Endothelial cell of umbilical vein (primary cell): ENCODE measurements at regions not wholly inside any gene's neighbourhood (a gene's known extent, or its start where the extent isn't known, plus 50 kb on each side); places are given as distances from the start of the nearest gene placed in this dataset.

Experiments used
- BruUV-seq: library from RNA; stranded (reverse); fragments of 400-500 nt; replicated peaks from 2 replicates; lab custom pipeline; 2021; lab: Mats Ljungman, UMichigan
- CTCF ChIA-PET: fragments of 300-600, 350-600 bp; sonication (Branson Sonifier 250); formaldehyde crosslinking; loops from one replicate; lab custom pipeline; 2021; ENCODE audit warnings: antibody characterized with exemption, inconsistent platforms; lab: Charles Lee
- POLR2A ChIA-PET: fragments of 300-600, 350-600 bp; sonication (Branson Sonifier 250); formaldehyde crosslinking; loops from one replicate; lab custom pipeline; 2021; ENCODE audit warnings: antibody characterized with exemption, inconsistent platforms; lab: Charles Lee
- DNase-seq: peaks from one replicate; pipeline ENCODE4 v3.0.0-alpha.2; 2011; ENCODE audit warnings: low read depth, low spot score
- FAIRE-seq: peaks from 2 replicates; lab custom pipeline; 2011; peaks lifted over from hg19 to GRCh38; lab: Jason Lieb, UNC
- H2AFZ ChIP-seq: 2 replicates; pipeline ENCODE4 v1.6.0; 2012; ENCODE audit warnings: low read depth, low read length, control low read depth, inconsistent platforms
- H3K27ac ChIP-seq: 2 replicates; pipeline ENCODE4 v1.5.1; 2011; ENCODE audit warnings: low read depth, mild to moderate bottlenecking, control low read depth, low read length, moderate library complexity; ENCODE audit not compliant: insufficient read depth
- H3K27me3 ChIP-seq, 2 experiments: 2 replicates each; pipeline versions ENCODE4 v1.6.0 to v1.6.1; 2011; ENCODE audit warnings: low read length in 2 of 2, mixed read lengths in 1 of 2; ENCODE audit not compliant: control insufficient read depth in 2 of 2, insufficient read depth in 2 of 2
- H3K36me3 ChIP-seq, 2 experiments: 2 replicates in 1 of 2; 3 replicates in 1 of 2; pipeline ENCODE4 v1.5.1; 2011; ENCODE audit warnings: low read length in 2 of 2, mild to moderate bottlenecking in 1 of 2, moderate library complexity in 1 of 2; ENCODE audit not compliant: control insufficient read depth in 2 of 2, insufficient read depth in 2 of 2; ENCODE audit errors: extremely low read depth in 1 of 2
- H3K4me1 ChIP-seq: 3 replicates; pipeline ENCODE4 v1.5.1; 2011; ENCODE audit warnings: mild to moderate bottlenecking, low read length; ENCODE audit not compliant: control insufficient read depth, insufficient read depth; ENCODE audit errors: extremely low read depth
- H3K4me2 ChIP-seq: 2 replicates; pipeline ENCODE4 v1.6.1; 2011; ENCODE audit warnings: low read length, control low read depth, mixed read lengths; ENCODE audit not compliant: insufficient read depth
- H3K4me3 ChIP-seq, 3 experiments: fragments of 200-600 bp in 1 of 3; sonication (generic), shearing (Covaris generic) in 1 of 3; replicated peaks in 1 of 3; 2 replicates each; pipeline ENCODE4 v1.5.1; 2011 to 2016; ENCODE audit warnings: control low read depth in 3 of 3, low read length in 3 of 3, mild to moderate bottlenecking in 2 of 3, inconsistent platforms in 1 of 3, low read depth in 1 of 3, moderate library complexity in 1 of 3; ENCODE audit not compliant: insufficient read depth in 1 of 3
- H3K79me2 ChIP-seq: 2 replicates; pipeline ENCODE4 v1.6.0; 2012; ENCODE audit warnings: low read length, inconsistent platforms; ENCODE audit not compliant: control insufficient read depth, insufficient read depth
- H3K9ac ChIP-seq: replicated peaks from 2 replicates; pipeline ENCODE3; 2011; ENCODE audit warnings: low read length, control low read depth; ENCODE audit not compliant: insufficient read depth; ENCODE audit errors: extremely low read depth
- H3K9me1 ChIP-seq: replicated peaks from 3 replicates; pipeline ENCODE4 v1.6.0; 2011; ENCODE audit warnings: mild to moderate bottlenecking, low read length; ENCODE audit not compliant: control insufficient read depth, insufficient read depth; ENCODE audit errors: extremely low read depth
- H3K9me3 ChIP-seq: replicated peaks from 2 replicates; pipeline ENCODE4 v1.5.1; 2012; ENCODE audit warnings: low read length, inconsistent platforms; ENCODE audit not compliant: control insufficient read depth, insufficient read depth
- H4K20me1 ChIP-seq: replicated peaks from 2 replicates; pipeline ENCODE3; 2011; ENCODE audit warnings: mild to moderate bottlenecking, low read length; ENCODE audit not compliant: control insufficient read depth, insufficient read depth; ENCODE audit errors: extremely low read depth
- CTCF ChIP-seq, 2 donors: IDR thresholded peaks; 1 replicate in 1 of 2; 2 replicates in 1 of 2; pipeline ENCODE4 v1.5.1; 2011; ENCODE audit warnings: low read length in 2 of 2, mild to moderate bottlenecking in 2 of 2, moderate library complexity in 2 of 2, control low read depth in 1 of 2, inconsistent platforms in 1 of 2, low read depth in 1 of 2; ENCODE audit not compliant: insufficient read depth in 1 of 2; ENCODE audit errors: extremely low read depth in 1 of 2
- FOS ChIP-seq: IDR thresholded peaks from 2 replicates; pipeline ENCODE4 v1.6.1; 2011; ENCODE audit warnings: mild to moderate bottlenecking, low read length, moderate library complexity, borderline replicate concordance; ENCODE audit not compliant: insufficient read depth
- GATA2 ChIP-seq: IDR thresholded peaks from 2 replicates; pipeline ENCODE4 v1.7.0; 2011; ENCODE audit warnings: low read depth, mild to moderate bottlenecking, moderate library complexity, mixed read lengths, low read length; ENCODE audit not compliant: insufficient read length, insufficient read depth
- MYC ChIP-seq: IDR thresholded peaks from one replicate; pipeline ENCODE4 v1.6.1; 2011; ENCODE audit warnings: mild to moderate bottlenecking, low read depth, low read length
- POLR2A ChIP-seq: IDR thresholded peaks from 2 replicates; pipeline ENCODE4 v1.6.1; 2012; ENCODE audit warnings: low read depth, mild to moderate bottlenecking, control low read depth, low read length
- POLR2AphosphoS5 ChIP-seq: IDR thresholded peaks from 2 replicates; pipeline ENCODE4 v1.6.1; 2012; ENCODE audit warnings: low read depth, mild to moderate bottlenecking, control low read depth, low read length, moderate library complexity; ENCODE audit not compliant: insufficient read depth
- dilution Hi-C: fragments of 300-500 bp; cut with MboI; formaldehyde crosslinking; loops from one replicate; pipeline ENCODE4 v1.15.0; 2019; ENCODE audit warnings: low sequenced_read_pairs; ENCODE audit not compliant: extremely low pct_ligation_motif_present
- intact Hi-C: fragments of 100-400 bp; cut with micrococcal nuclease; formaldehyde crosslinking; loops from one replicate; pipeline ENCODE4 v1.10.0; 2022
- TF ChIP-seq, protein P1 (sequence below): IDR thresholded peaks from 2 replicates; pipeline ENCODE4 v1.6.1; 2011; ENCODE audit not compliant: insufficient read depth, insufficient read length

- no peaks in the 10 kb centered on the region for H3K9me3 ChIP-seq
- H3K4me1 ChIP-seq: peaks cover 2% of the 10 kb centered on the region
- FAIRE-seq (no peak), DNase-seq (no peak)
- H3K9me1 ChIP-seq: no peaks in the 10 kb centered on the region
- CTCF ChIA-PET: no interaction called here
- no peak overlapping the region for H3K4me3 ChIP-seq
- intact Hi-C loops (no loop called here), dilution Hi-C loops (no loop called here)
- no peaks in the 10 kb centered on the region for H3K27me3 ChIP-seq
- TF ChIP-seq GATA2: no peak
- TF ChIP-seq, protein P1, sequence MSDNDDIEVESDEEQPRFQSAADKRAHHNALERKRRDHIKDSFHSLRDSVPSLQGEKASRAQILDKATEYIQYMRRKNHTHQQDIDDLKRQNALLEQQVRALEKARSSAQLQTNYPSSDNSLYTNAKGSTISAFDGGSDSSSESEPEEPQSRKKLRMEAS: no peak
- TF ChIP-seq POLR2A: no peak
- H3K9ac ChIP-seq: no peak overlapping the region
- H3K79me2 ChIP-seq: no peaks in the 10 kb centered on the region
- POLR2A ChIA-PET: no interaction called here
- no TSS peak for BruUV-seq
- H3K36me3 ChIP-seq: no peaks in the 10 kb centered on the region
- no peak overlapping the region for H2AFZ ChIP-seq
- H4K20me1 ChIP-seq: no peaks in the 10 kb centered on the region
- H3K4me2 ChIP-seq: no peak overlapping the region
- no peak overlapping the region for H3K27ac ChIP-seq
Observed at GRCh38 chr12:89067421-89068187, 284.7 kb downstream of the DUSP6 start.

DNA sequence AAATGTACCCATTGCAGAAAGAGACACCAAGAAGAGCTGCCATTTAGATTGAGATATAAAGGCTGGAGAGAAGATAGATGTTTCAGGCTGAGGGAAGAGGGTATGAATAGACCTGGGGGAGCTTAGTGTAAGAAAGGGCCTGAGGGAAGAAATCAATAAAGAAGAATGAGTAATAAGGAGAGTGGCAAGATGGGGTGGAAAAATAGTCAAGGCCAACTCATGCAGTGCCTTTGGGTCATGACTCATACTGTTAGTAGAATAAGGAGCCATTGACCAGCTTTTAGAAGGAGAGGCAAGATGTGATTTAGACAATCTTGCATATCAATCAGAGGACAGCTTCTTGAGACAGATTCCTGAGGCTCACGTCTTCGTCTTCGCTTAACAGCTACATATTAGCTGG, 287.5 kb downstream of the DUSP6 start:
- CTCF ChIA-PET: interaction anchor here (0.7 to 1.4 kb wide), 3 partner anchors 16 to 282 kb away, joined by 3 to 5 read pairs (median 4); no protein-coding TSS in a partner anchor
- no peak for TF ChIP-seq MYC
- peak; percentile 73 for TF ChIP-seq FOS
- no peak for TF ChIP-seq POLR2AphosphoS5
- TF ChIP-seq POLR2A: no peak
- TF ChIP-seq CTCF (IDR thresholded peaks at IDR 0.05; ENCODE audit: extremely low read depth in 1 of 2, insufficient read depth in 1 of 2, low read depth in 1 of 2, low read length in 2 of 2): no peak
- FAIRE-seq (no peak), DNase-seq (no peak)
- no TSS peak for BruUV-seq
- H3K79me2 ChIP-seq: no peaks in the 10 kb centered on the region
- intact Hi-C loops (no loop called here), dilution Hi-C loops (no loop called here)
- H3K4me2 ChIP-seq: no peak overlapping the region
- no peaks in the 10 kb centered on the region for H3K9me1 ChIP-seq
- no peak overlapping the region for H3K9ac ChIP-seq
- no peaks in the 10 kb centered on the region for H3K36me3 ChIP-seq
- no peak overlapping the region for H3K4me3 ChIP-seq
- no peak overlapping the region for H3K27ac ChIP-seq
- no peaks in the 10 kb centered on the region for H3K27me3 ChIP-seq
- H4K20me1 ChIP-seq: no peaks in the 10 kb centered on the region
- H3K9me3 ChIP-seq: no peaks in the 10 kb centered on the region
- H2AFZ ChIP-seq: no peak overlapping the region
- POLR2A ChIA-PET: no interaction called here
- no peaks in the 10 kb centered on the region for H3K4me1 ChIP-seq
